ENCODE measurements at regions not wholly inside any gene's neighbourhood (a gene's known extent, or its start where the extent isn't known, plus 50 kb on each side); places are given as distances from the start of the nearest gene placed in this dataset.

DNA sequence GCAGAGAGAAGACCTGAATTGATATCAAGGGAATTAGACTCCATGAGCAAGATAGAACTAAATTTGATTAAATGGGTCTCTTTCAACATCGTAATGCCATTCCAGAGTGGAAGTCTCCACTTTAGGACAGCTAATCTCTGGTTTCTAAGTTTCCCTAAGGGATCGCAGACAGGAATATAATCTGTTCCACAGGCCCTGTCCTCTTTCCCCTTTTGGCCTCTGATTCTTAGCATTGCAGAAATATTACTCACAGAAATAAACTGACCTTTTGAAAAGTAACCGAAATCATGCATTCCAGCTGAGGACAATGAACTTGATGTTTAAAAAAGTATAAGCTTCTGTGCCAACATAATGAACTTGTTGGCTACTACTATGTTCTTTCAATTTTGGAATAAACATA lies 227.8 kb downstream of the ETS1 start:
- Histone ChIP-seq H3K27ac (ENCODE audit: low read depth, low read length, poor library complexity, severe bottlenecking) (no peak overlapping the region), H3K79me2 (ENCODE audit: insufficient read depth, low read depth, low read length) (no peaks in the 10 kb centered on the region), H3K9me2 (ENCODE audit: insufficient read depth, low read length) (no peaks in the 10 kb centered on the region), H3K4me1 (ENCODE audit: insufficient read depth, low read length, poor library complexity, severe bottlenecking) (peaks cover 10% of the 10 kb centered on the region), H3K9me3 (ENCODE audit: low read length) (no peaks in the 10 kb centered on the region), H3K4me3 (ENCODE audit: low read depth, low read length, poor library complexity, severe bottlenecking) (no peak overlapping the region), H4K20me1 (ENCODE audit: insufficient read depth, low read length) (no peaks in the 10 kb centered on the region), H3K36me3 (ENCODE audit: insufficient read depth, low read length) (no peaks in the 10 kb centered on the region), H3K4me2 (ENCODE audit: low read length) (no peak overlapping the region), H2AFZ (ENCODE audit: low read length) (no peak overlapping the region)
- intact Hi-C loops (cut with micrococcal nuclease; ENCODE audit: unreplicated experiment) = no loop called here
- CTCF ChIA-PET (ENCODE audit: unreplicated experiment) = no interaction called here
- no TSS peak for BruUV-seq (replicated peaks)
- TF ChIP-seq EZH2phosphoT487 (IDR thresholded peaks at IDR 0.05; ENCODE audit: borderline replicate concordance, low read depth, low read length) = no peak
- TF ChIP-seq, protein P1, sequence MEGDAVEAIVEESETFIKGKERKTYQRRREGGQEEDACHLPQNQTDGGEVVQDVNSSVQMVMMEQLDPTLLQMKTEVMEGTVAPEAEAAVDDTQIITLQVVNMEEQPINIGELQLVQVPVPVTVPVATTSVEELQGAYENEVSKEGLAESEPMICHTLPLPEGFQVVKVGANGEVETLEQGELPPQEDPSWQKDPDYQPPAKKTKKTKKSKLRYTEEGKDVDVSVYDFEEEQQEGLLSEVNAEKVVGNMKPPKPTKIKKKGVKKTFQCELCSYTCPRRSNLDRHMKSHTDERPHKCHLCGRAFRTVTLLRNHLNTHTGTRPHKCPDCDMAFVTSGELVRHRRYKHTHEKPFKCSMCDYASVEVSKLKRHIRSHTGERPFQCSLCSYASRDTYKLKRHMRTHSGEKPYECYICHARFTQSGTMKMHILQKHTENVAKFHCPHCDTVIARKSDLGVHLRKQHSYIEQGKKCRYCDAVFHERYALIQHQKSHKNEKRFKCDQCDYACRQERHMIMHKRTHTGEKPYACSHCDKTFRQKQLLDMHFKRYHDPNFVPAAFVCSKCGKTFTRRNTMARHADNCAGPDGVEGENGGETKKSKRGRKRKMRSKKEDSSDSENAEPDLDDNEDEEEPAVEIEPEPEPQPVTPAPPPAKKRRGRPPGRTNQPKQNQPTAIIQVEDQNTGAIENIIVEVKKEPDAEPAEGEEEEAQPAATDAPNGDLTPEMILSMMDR (conservative IDR thresholded peaks at IDR 0.05; ENCODE audit: low read length) = no peak
- POLR2A ChIA-PET = interaction anchor here (2.0 kb wide), 1 partner anchor 10 kb away, joined by 5 read pairs; no protein-coding TSS in a partner anchor
- no peak for DNase-seq (ENCODE audit: low spot score)

DNA sequence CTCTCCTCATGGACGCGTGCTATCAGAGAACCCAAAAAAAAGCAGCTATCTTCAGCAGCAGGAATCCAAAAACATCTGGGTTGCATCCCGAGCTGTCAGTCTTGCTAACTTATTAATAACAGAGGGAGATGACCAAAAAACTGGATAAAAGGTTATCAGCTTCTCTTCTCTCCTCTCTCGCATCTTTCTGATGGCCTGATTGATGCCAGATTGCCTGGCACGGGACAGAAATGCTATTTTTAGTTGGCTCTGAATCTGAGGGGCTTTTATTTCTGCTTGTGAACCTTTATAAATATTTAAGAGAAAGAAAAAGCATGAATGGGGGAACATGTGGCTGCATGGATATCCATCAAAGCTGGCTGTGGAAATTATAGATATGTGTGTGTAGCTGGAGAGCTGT lies 230.3 kb downstream of the ETS1 start:
- no peaks in the 10 kb centered on the region for H3K9me2 ChIP-seq (ENCODE audit: insufficient read depth, low read length)

DNA sequence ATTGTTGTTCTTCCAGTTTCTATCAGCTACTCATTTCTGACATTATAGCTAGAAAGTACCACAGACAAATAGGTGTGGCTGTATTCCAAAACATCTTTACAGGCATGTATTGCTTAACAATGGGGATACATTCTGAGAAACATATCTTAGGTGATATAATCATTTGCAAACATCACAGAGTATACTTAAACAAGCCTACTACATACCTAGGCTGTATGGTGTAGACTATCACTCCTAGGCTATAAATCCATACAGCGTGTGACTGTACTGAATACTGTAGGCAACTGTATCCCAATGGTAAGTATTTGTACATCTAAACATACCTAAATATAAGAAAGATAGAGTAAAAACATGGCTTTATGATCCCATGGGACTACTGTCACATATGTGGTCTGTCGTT lies 231.8 kb downstream of the ETS1 start:
- H3K9me2 ChIP-seq (ENCODE audit: insufficient read depth, low read length) = no peaks in the 10 kb centered on the region
- POLR2A ChIA-PET = no interaction called here
- no peak overlapping the region for H3K4me3 ChIP-seq (ENCODE audit: low read depth, low read length, poor library complexity, severe bottlenecking)
- BruUV-seq (replicated peaks) = no TSS peak
- H4K20me1 ChIP-seq (ENCODE audit: insufficient read depth, low read length) = no peaks in the 10 kb centered on the region
- CTCF ChIA-PET (ENCODE audit: unreplicated experiment) = no interaction called here
- no peaks in the 10 kb centered on the region for H3K36me3 ChIP-seq (ENCODE audit: insufficient read depth, low read length)
- intact Hi-C loops (cut with micrococcal nuclease; ENCODE audit: unreplicated experiment) = no loop called here
- no peaks in the 10 kb centered on the region for H3K79me2 ChIP-seq (ENCODE audit: insufficient read depth, low read depth, low read length)
- H3K4me2 ChIP-seq (ENCODE audit: low read length) = no peak overlapping the region
- H2AFZ ChIP-seq (ENCODE audit: low read length) = no peak overlapping the region
- DNase-seq (ENCODE audit: low spot score) = no peak
- no peaks in the 10 kb centered on the region for H3K9me3 ChIP-seq (ENCODE audit: low read length)
- H3K4me1 ChIP-seq (ENCODE audit: insufficient read depth, low read length, poor library complexity, severe bottlenecking) = no peaks in the 10 kb centered on the region
- H3K27ac ChIP-seq (ENCODE audit: low read depth, low read length, poor library complexity, severe bottlenecking) = no peak overlapping the region
- TF ChIP-seq, protein P1 (conservative IDR thresholded peaks at IDR 0.05; ENCODE audit: low read length) = no peak
- no peak for TF ChIP-seq EZH2phosphoT487 (IDR thresholded peaks at IDR 0.05; ENCODE audit: borderline replicate concordance, low read depth, low read length)

More for the DNA sequence above, 230.3 kb downstream of the ETS1 start:
- no peaks in the 10 kb centered on the region for H3K36me3 ChIP-seq (ENCODE audit: insufficient read depth, low read length)
- TF ChIP-seq, protein P1 (conservative IDR thresholded peaks at IDR 0.05; ENCODE audit: low read length) = no peak
- TF ChIP-seq EZH2phosphoT487 (IDR thresholded peaks at IDR 0.05; ENCODE audit: borderline replicate concordance, low read depth, low read length) = no peak
- no TSS peak for BruUV-seq (replicated peaks)
- DNase-seq (ENCODE audit: low spot score) = no peak
- no peak overlapping the region for H3K27ac ChIP-seq (ENCODE audit: low read depth, low read length, poor library complexity, severe bottlenecking)
- H2AFZ ChIP-seq (ENCODE audit: low read length) = no peak overlapping the region
- H3K4me2 ChIP-seq (ENCODE audit: low read length) = no peak overlapping the region
- H4K20me1 ChIP-seq (ENCODE audit: insufficient read depth, low read length) = no peaks in the 10 kb centered on the region
- ChIA-PET CTCF (ENCODE audit: unreplicated experiment) (no interaction called here), POLR2A (interaction anchor here (0.5 to 1.3 kb wide), 4 partner anchors 12 to 299 kb away, joined by 3 read pairs; no protein-coding TSS in a partner anchor)
- no peaks in the 10 kb centered on the region for H3K9me3 ChIP-seq (ENCODE audit: low read length)
- intact Hi-C loops (cut with micrococcal nuclease; ENCODE audit: unreplicated experiment) = no loop called here
- peaks cover 9% of the 10 kb centered on the region for H3K4me1 ChIP-seq (ENCODE audit: insufficient read depth, low read length, poor library complexity, severe bottlenecking)
- no peak overlapping the region for H3K4me3 ChIP-seq (ENCODE audit: low read depth, low read length, poor library complexity, severe bottlenecking)
- no peaks in the 10 kb centered on the region for H3K79me2 ChIP-seq (ENCODE audit: insufficient read depth, low read depth, low read length)
